ENCODE measurements at regions not wholly inside any gene's neighbourhood (a gene's known extent, or its start where the extent isn't known, plus 50 kb on each side); places are given as distances from the start of the nearest gene placed in this dataset.

DNA sequence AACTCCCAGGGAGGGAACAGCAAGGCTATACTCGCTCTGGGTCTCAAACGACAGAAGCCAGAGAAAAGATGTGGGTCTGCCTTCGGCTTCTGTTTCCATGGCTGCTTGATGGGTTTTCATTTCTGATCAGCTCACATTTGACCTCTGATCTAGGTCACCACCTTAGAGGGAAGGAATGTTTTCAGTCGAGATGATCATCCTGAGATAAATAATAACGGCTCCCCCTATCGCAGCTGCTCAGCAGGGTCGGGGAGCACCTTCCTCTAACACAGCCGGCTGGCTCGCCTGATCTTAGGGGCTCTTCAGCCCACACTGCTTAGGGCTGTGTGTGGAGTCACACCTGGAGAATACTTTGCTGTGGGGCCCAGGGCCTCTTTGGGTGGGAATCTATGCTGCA, 53.1 kb upstream of the ZNF648 start:
- peaks cover 10 to 24% of the 10 kb centered on the region in 2 experiments for H3K4me1 Mint-ChIP-seq
- no peaks in the 10 kb centered on the region for H3K79me2 ChIP-seq (ENCODE audit: insufficient read depth, low read length)
- no peaks in the 10 kb centered on the region for H3K23me2 ChIP-seq (ENCODE audit: insufficient read length, low read depth, low read length, poor library complexity, severe bottlenecking)
- no peak overlapping the region for H3K56ac ChIP-seq (ENCODE audit: insufficient read length, low read depth, low read length)
- H2BK20ac ChIP-seq (ENCODE audit: low read depth, low read length, poor library complexity, severe bottlenecking) = no peak overlapping the region
- H3K18ac ChIP-seq (ENCODE audit: insufficient read length, low read depth, low read length) = no peak overlapping the region
- no peaks in the 10 kb centered on the region for H3K79me1 ChIP-seq (ENCODE audit: insufficient read depth, low read depth, low read length, poor library complexity, severe bottlenecking)
- H4K91ac ChIP-seq (ENCODE audit: insufficient read length, low read depth, low read length) = no peak overlapping the region
- H2BK5ac ChIP-seq (ENCODE audit: insufficient read length, low read length) = no peak overlapping the region
- no CpG with 5 or more reads among the region's 9 CpGs for WGBS (ENCODE audit: extremely low coverage, insufficient read length, low lambda C conversion rate)
- H3K27ac ChIP-seq (ENCODE audit: insufficient read length, low read depth, low read length) = no peak overlapping the region
- no peaks in the 10 kb centered on the region for H4K20me1 ChIP-seq (ENCODE audit: control insufficient read depth, insufficient read depth, insufficient read length)
- H3K4ac ChIP-seq (ENCODE audit: low read depth, low read length) = no peak overlapping the region
- no peak overlapping the region for H2AK5ac ChIP-seq (ENCODE audit: insufficient read length, low read length)
- H3K4me3 Mint-ChIP-seq = no peak overlapping the region
- H3K4me1 ChIP-seq (ENCODE audit: insufficient read depth, low read length) = peaks cover 2% of the 10 kb centered on the region; the same call in 1 of the 2 replicates
- no peak overlapping the region for H4K8ac ChIP-seq (replicated peaks; ENCODE audit: insufficient read length, low read depth, low read length)
- H2BK15ac ChIP-seq (ENCODE audit: low read depth, low read length) = no peak overlapping the region
- H3K9me3 ChIP-seq (ENCODE audit: control insufficient read depth, low read depth, low read length) = no peaks in the 10 kb centered on the region
- no peaks in the 10 kb centered on the region for H3K9me3 Mint-ChIP-seq
- H2AFZ ChIP-seq (ENCODE audit: low read length) = no peak overlapping the region
- H2BK12ac ChIP-seq (ENCODE audit: insufficient read length, low read depth, low read length) = no peak overlapping the region
- no peaks in the 10 kb centered on the region for H3K27me3 ChIP-seq (ENCODE audit: insufficient read depth, low read length)
- no peak overlapping the region for H3K23ac ChIP-seq (ENCODE audit: insufficient read length, low read depth, low read length)
- H2BK120ac ChIP-seq (ENCODE audit: low read depth, low read length, poor library complexity, severe bottlenecking) = no peak overlapping the region
- H3K36me3 Mint-ChIP-seq (ENCODE audit: insufficient read depth in 1 of 3, low read depth in 3 of 3) = no peaks in the 10 kb centered on the region
- TF ChIP-seq, protein P1, sequence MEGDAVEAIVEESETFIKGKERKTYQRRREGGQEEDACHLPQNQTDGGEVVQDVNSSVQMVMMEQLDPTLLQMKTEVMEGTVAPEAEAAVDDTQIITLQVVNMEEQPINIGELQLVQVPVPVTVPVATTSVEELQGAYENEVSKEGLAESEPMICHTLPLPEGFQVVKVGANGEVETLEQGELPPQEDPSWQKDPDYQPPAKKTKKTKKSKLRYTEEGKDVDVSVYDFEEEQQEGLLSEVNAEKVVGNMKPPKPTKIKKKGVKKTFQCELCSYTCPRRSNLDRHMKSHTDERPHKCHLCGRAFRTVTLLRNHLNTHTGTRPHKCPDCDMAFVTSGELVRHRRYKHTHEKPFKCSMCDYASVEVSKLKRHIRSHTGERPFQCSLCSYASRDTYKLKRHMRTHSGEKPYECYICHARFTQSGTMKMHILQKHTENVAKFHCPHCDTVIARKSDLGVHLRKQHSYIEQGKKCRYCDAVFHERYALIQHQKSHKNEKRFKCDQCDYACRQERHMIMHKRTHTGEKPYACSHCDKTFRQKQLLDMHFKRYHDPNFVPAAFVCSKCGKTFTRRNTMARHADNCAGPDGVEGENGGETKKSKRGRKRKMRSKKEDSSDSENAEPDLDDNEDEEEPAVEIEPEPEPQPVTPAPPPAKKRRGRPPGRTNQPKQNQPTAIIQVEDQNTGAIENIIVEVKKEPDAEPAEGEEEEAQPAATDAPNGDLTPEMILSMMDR (conservative IDR thresholded peaks at IDR 0.05) = no peak
- no peak overlapping the region for H3T11ph ChIP-seq (ENCODE audit: low read length)
- no peak overlapping the region for H3K9ac ChIP-seq (ENCODE audit: extremely low read depth, insufficient read length, low read length)
- no peaks in the 10 kb centered on the region for H3K27me3 Mint-ChIP-seq (ENCODE audit: low read depth)
- no peak for DNase-seq
- H3K14ac ChIP-seq (ENCODE audit: insufficient read depth, low read length) = no peak overlapping the region
- no peak overlapping the region for H3K27ac Mint-ChIP-seq
- no peak overlapping the region for H4K5ac ChIP-seq (ENCODE audit: insufficient read length, low read depth, low read length)
- no peak overlapping the region for H3K4me2 ChIP-seq (ENCODE audit: insufficient read depth, insufficient read length, low read length)

All from H9 (cell line).